Neural progenitor cell (in vitro differentiated cells): ENCODE measurements at regions not wholly inside any gene's neighbourhood (a gene's known extent, or its start where the extent isn't known, plus 50 kb on each side); places are given as distances from the start of the nearest gene placed in this dataset.

ENCODE experiments used
- CTCF ChIP-seq: fragments of 200-600 bp; sonication (generic); IDR thresholded peaks from 2 replicates; pipeline ENCODE4 v1.5.1; 2017; ENCODE audit warnings: antibody characterized with exemption, mild to moderate bottlenecking
- EZH2 ChIP-seq: fragments of 200-600 bp; sonication (generic); IDR thresholded peaks from 2 replicates; pipeline ENCODE4 v1.6.1; 2017; ENCODE audit warnings: antibody characterized with exemption, mild to moderate bottlenecking, moderate library complexity

- TF ChIP-seq CTCF: no peak
- TF ChIP-seq EZH2: no peak
Observed at GRCh38 chr10:111972109-111972508, 211.5 kb downstream of the GPAM start.
